ENCODE measurements at regions not wholly inside any gene's neighbourhood (a gene's known extent, or its start where the extent isn't known, plus 50 kb on each side); places are given as distances from the start of the nearest gene placed in this dataset.

DNA sequence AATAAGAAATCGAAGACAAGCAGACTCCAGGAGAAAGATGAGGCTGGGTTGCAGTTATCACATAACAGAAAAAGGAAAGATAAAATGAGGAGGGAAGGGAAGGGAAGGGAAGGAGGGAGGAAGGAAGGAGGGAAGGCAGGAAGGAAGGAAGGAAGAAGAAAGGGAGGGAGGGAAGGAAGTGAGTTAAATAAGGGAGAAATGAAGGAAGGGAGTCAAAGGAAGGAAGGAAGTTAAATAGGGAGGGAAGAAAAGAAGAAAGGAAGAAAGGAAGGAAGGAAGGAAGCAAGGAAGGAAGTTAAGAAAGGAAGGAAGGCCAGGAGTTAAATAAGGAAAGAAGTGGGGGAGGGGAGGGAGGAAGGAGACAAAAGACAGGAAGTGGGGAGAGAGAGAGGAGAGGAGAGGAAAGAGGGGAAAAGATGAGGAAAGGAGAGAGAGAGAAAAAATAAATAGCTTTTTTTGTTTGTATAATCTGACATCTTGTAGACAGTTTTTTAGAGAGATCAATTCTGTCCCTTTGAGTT is 679.6 kb downstream of the HS3ST4 start:
- TF ChIP-seq, protein P1, sequence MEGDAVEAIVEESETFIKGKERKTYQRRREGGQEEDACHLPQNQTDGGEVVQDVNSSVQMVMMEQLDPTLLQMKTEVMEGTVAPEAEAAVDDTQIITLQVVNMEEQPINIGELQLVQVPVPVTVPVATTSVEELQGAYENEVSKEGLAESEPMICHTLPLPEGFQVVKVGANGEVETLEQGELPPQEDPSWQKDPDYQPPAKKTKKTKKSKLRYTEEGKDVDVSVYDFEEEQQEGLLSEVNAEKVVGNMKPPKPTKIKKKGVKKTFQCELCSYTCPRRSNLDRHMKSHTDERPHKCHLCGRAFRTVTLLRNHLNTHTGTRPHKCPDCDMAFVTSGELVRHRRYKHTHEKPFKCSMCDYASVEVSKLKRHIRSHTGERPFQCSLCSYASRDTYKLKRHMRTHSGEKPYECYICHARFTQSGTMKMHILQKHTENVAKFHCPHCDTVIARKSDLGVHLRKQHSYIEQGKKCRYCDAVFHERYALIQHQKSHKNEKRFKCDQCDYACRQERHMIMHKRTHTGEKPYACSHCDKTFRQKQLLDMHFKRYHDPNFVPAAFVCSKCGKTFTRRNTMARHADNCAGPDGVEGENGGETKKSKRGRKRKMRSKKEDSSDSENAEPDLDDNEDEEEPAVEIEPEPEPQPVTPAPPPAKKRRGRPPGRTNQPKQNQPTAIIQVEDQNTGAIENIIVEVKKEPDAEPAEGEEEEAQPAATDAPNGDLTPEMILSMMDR (IDR thresholded peaks at IDR 0.05; ENCODE audit: control insufficient read depth, insufficient read depth, low read depth, low read length, missing control alignments) = no peak
- H3K4me3 ChIP-seq (ENCODE audit: control insufficient read depth, low read depth, low read length) = no peak overlapping the region
- no peak for DNase-seq (ENCODE audit: low read depth)

DNA sequence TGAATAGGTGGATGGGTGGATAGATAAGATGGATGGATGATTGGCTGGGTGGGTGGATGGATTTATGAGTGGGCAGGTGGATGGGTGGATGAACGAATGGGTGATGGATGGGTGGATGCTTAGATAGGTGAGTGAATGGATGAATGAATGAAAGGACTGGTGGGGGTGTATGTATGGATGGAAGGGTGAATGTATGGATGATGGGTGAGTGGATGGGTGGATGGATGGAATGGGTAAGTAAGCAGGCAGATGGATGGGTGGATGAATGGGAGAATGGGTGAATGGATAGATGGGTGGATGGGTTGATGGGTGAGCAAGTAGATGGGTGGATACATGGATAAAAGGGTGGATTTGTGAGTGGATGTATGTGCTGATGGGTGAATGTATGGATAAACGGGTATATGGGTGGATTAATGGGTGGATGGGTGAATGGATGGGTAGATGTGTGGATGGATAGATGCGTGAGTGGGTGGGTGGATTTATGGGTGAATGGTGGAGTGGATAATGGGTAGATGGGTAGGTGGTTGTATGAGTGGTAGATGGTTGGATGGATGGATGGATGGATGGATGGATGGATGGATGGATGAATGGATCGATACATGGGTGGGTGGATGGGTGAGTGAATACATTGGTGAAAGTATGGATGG is 682.6 kb downstream of the HS3ST4 start:
- TF ChIP-seq, protein P1 (IDR thresholded peaks at IDR 0.05; ENCODE audit: control insufficient read depth, insufficient read depth, low read depth, low read length, missing control alignments) = no peak
- DNase-seq (ENCODE audit: low read depth) = no peak

DNA sequence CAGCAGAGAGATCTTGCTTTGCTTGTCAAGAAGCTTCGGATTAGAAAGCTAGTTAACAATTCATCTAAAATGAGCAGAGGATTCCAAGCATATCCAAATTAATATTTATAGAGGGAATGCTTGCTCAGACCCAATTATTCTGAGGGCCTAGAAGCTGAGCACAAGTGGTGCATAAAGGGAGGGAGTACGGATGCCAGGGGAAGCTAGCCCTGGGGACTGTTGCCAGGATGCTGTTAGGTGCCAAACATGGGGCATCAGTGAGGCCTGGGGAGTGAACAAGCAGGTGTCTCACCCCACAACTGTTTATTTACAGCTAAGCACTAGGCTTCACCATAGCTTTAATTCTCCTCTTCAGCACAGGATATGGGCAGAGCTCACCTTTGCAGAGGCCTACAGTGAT is 684.1 kb upstream of the C16orf82 start:
- H3K4me3 ChIP-seq (ENCODE audit: control insufficient read depth, low read depth, low read length) = no peak overlapping the region
- TF ChIP-seq, protein P1 (IDR thresholded peaks at IDR 0.05; ENCODE audit: control insufficient read depth, insufficient read depth, low read depth, low read length, missing control alignments) = no peak
- DNase-seq (ENCODE audit: low read depth) = no peak

More for the DNA sequence above, 682.6 kb downstream of the HS3ST4 start:
- H3K4me3 ChIP-seq (ENCODE audit: control insufficient read depth, low read depth, low read length) = no peak overlapping the region

DNA sequence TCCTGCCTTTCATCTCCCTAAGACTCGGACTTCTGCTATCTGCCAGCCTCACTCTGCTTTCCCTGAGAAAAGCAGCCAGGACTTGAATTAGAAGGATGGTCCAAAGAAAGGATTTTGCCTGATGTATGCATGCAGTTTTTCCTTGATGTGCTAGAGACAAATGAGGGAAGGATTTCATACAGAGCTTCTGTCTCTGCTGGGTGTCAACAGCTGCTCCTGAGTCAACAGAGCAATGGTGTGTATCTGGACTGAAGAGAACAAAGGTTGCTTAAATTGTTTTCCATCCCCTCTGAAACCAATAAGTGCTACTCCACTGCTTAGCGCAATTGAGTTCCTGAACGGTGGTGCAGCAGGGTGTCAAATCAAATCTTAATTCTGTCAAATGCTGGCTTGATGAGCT is 680.6 kb upstream of the C16orf82 start:
- no peak overlapping the region for H3K4me3 ChIP-seq (ENCODE audit: control insufficient read depth, low read depth, low read length)
- TF ChIP-seq, protein P1 (IDR thresholded peaks at IDR 0.05; ENCODE audit: control insufficient read depth, insufficient read depth, low read depth, low read length, missing control alignments) = no peak
- DNase-seq (ENCODE audit: low read depth) = no peak

DNA sequence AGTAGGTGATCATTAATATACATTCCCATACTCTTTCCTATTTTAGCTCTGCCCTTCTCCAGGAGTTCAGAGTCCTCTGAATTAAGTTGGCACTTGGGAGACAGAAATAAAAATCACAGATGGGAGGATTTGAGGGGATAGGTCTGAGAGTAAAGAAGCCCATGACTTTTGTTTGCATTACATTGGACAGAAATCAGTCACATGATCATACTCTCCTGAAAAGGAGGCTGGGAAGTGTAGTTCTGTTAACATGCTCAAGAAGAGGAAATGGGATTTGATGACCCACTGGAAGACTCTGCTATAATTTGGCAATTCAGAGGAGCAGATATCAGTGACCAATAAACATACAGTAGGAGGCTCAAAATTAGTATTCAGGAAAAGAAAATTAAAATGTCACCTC is 674.9 kb upstream of the C16orf82 start:
- TF ChIP-seq, protein P1 (IDR thresholded peaks at IDR 0.05; ENCODE audit: control insufficient read depth, insufficient read depth, low read depth, low read length, missing control alignments) = no peak
- H3K4me3 ChIP-seq (ENCODE audit: control insufficient read depth, low read depth, low read length) = no peak overlapping the region
- no peak for DNase-seq (ENCODE audit: low read depth)

GRCh38 chr16:26394409-26394808 is 672.3 kb upstream of the C16orf82 start:
- TF ChIP-seq, protein P1 (IDR thresholded peaks at IDR 0.05; ENCODE audit: control insufficient read depth, insufficient read depth, low read depth, low read length, missing control alignments) = no peak
- no peak overlapping the region for H3K4me3 ChIP-seq (ENCODE audit: control insufficient read depth, low read depth, low read length)
- DNase-seq (ENCODE audit: low read depth) = no peak

Measured in AG09309 (cell line).